Stimulated activated CD4-positive, alpha-beta T cell treated with anti-CD3 and anti-CD28 coated beads, Interleukin-2, amount 100 ng/mL, for 24 hours (primary cell): ENCODE measurements at regions not wholly inside any gene's neighbourhood (a gene's known extent, or its start where the extent isn't known, plus 50 kb on each side); places are given as distances from the start of the nearest gene placed in this dataset.

Experiments used
- DNase-seq, 2 donors: peaks; one replicate each; pipeline ENCODE4 v3.0.0-alpha.2; 2020

GRCh38 chr7:113825832-113826231 is 93.0 kb downstream of the PPP1R3A start:
- DNase-seq: no peak

GRCh38 chr7:113824117-113824823 is 94.5 kb downstream of the PPP1R3A start:
- no peak for DNase-seq

GRCh38 chr7:113819474-113819873 is 99.3 kb downstream of the PPP1R3A start:
- no peak for DNase-seq

- no peak for DNase-seq
Observed at GRCh38 chr7:113816639-113817038, 102.2 kb downstream of the PPP1R3A start.

GRCh38 chr7:113813471-113813870 is 105.3 kb downstream of the PPP1R3A start:
- DNase-seq: no peak

- no peak for DNase-seq
Observed at GRCh38 chr7:113812591-113813255, 106.1 kb downstream of the PPP1R3A start.

GRCh38 chr7:113810080-113810744 is 108.6 kb downstream of the PPP1R3A start:
- no peak for DNase-seq

- no peak for DNase-seq
Observed at GRCh38 chr7:113809581-113809980, 109.2 kb downstream of the PPP1R3A start.

GRCh38 chr7:113806633-113807327 is 112.0 kb downstream of the PPP1R3A start:
- DNase-seq: no peak

- no peak for DNase-seq
Observed at GRCh38 chr7:113805976-113806375, 112.8 kb downstream of the PPP1R3A start.

- no peak for DNase-seq
Observed at GRCh38 chr7:113804475-113805095, 114.2 kb downstream of the PPP1R3A start.

GRCh38 chr7:113801751-113802150 is 117.1 kb downstream of the PPP1R3A start:
- no peak for DNase-seq

- DNase-seq: no peak
Observed at GRCh38 chr7:113800826-113801225, 118.0 kb downstream of the PPP1R3A start.

- DNase-seq: no peak
Observed at GRCh38 chr7:113799896-113800295, 118.9 kb downstream of the PPP1R3A start.

GRCh38 chr7:113797420-113798010 is 121.3 kb downstream of the PPP1R3A start:
- no peak for DNase-seq

- no peak for DNase-seq
Observed at GRCh38 chr7:113796557-113796956, 122.3 kb downstream of the PPP1R3A start.

GRCh38 chr7:113794573-113794972 is 124.2 kb downstream of the PPP1R3A start:
- DNase-seq: no peak

GRCh38 chr7:113793171-113793570 is 125.6 kb downstream of the PPP1R3A start:
- no peak for DNase-seq

GRCh38 chr7:113790025-113790424 is 128.8 kb downstream of the PPP1R3A start:
- no peak for DNase-seq

- no peak for DNase-seq
Observed at GRCh38 chr7:113787106-113787505, 131.7 kb downstream of the PPP1R3A start.

GRCh38 chr7:113784956-113785355 is 133.9 kb downstream of the PPP1R3A start:
- no peak for DNase-seq

GRCh38 chr7:113784316-113784715 is 134.5 kb downstream of the PPP1R3A start:
- DNase-seq: no peak

- no peak for DNase-seq
Observed at GRCh38 chr7:113783403-113783802, 135.4 kb downstream of the PPP1R3A start.
